ENCODE measurements at regions not wholly inside any gene's neighbourhood (a gene's known extent, or its start where the extent isn't known, plus 50 kb on each side); places are given as distances from the start of the nearest gene placed in this dataset.
A peak's percentile ranks its signal among the peaks of the same experiment; 100 is the strongest.
"Not testable (repeated sequence)": the region's sequence is repeated elsewhere in the genome, so short reads cannot be mapped to it uniquely, and the experiment has no call there.

DNA sequence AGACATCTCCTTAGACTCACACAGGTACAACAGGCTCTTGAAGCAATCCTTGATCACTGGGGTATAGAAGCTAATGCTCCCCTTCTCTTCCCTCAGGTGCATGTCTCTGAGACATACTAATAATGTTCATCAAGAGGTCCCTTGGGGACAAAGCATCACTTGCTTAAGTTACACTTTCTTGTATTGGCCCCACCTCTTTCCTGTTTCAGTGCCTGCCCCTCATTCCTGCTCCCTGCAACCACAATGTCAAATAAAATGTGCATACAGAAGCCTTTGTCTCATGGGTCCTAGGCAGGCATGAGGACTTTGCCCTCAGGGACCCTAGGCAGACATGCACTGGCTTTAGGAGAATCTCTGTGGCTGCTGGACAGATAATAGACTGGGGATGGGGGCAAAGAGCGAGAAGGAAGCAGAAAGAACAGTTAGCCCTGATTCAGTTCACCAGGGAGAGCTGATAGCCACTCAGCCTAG lies 175.0 kb upstream of the NPY start:
- intact Hi-C loops (cut with DNase I; ENCODE audit: low total_unique reads) = no loop called here
- H3K36me3 ChIP-seq = no peaks in the 10 kb centered on the region
- H3K4me3 ChIP-seq = no peak overlapping the region
- no peaks in the 10 kb centered on the region for H3K27me3 ChIP-seq
- TF ChIP-seq EP300 (IDR thresholded peaks at IDR 0.05) (no peak), CTCF (IDR thresholded peaks at IDR 0.05) (no peak), POLR2AphosphoS5 (IDR thresholded peaks at IDR 0.05) (no peak), POLR2A (IDR thresholded peaks at IDR 0.05) (no peak)
- H3K27ac ChIP-seq = no peak overlapping the region
- no peaks in the 10 kb centered on the region for H3K4me1 ChIP-seq
- no peak for DNase-seq
- H3K9me3 ChIP-seq = no peaks in the 10 kb centered on the region
- 61 to 85% (median 81%) methylated on average over 1 of the region's 1 CpG for WGBS, 5 donors

DNA sequence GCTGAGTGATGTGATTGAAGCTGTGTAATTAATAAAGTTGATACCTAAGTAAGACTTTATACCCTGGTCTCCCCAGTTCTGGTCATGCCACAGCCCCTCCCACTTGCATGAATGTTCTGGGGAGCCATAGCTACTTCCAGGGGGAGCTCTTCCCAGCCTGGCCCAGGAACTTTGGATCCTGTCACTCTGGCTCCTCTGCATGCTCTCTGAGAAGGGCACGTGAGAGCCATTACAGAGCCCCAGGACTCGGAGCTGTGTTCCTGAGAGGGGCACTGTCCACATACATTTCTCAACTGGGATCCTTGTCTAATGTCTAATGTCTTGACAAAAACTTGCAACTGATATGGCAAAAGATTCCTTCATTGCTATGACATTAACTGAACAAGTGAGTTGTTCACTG lies 173.9 kb upstream of the NPY start:
- H3K4me1 ChIP-seq = no peaks in the 10 kb centered on the region
- intact Hi-C loops (cut with DNase I; ENCODE audit: low total_unique reads) = no loop called here
- H3K9me3 ChIP-seq = no peaks in the 10 kb centered on the region
- no peak for TF ChIP-seq CTCF (IDR thresholded peaks at IDR 0.05)
- no peak for TF ChIP-seq POLR2A (IDR thresholded peaks at IDR 0.05)
- TF ChIP-seq POLR2AphosphoS5 (IDR thresholded peaks at IDR 0.05) = no peak
- no peak for TF ChIP-seq EP300 (IDR thresholded peaks at IDR 0.05)
- no peak overlapping the region for H3K4me3 ChIP-seq
- whole genome bisulfite sequencing, 5 donors = 60 to 83% (median 71%) methylated on average over 1 to 2 of the region's 2 CpGs
- no peaks in the 10 kb centered on the region for H3K36me3 ChIP-seq
- no peaks in the 10 kb centered on the region for H3K27me3 ChIP-seq
- no peak for DNase-seq
- no peak overlapping the region for H3K27ac ChIP-seq

- Histone ChIP-seq H3K4me3 (no peak overlapping the region), H3K9me3 (no peaks in the 10 kb centered on the region), H3K27ac (no peak overlapping the region), H3K4me1 (no peaks in the 10 kb centered on the region), H3K36me3 (no peaks in the 10 kb centered on the region), H3K27me3 (no peaks in the 10 kb centered on the region)
- intact Hi-C loops (cut with DNase I; ENCODE audit: low total_unique reads) = no loop called here
- 94 to 100% (median 95%) methylated on average over 7 of the region's 7 CpGs for WGBS, 5 donors
- no peak for TF ChIP-seq EP300 (IDR thresholded peaks at IDR 0.05)
- TF ChIP-seq POLR2A (IDR thresholded peaks at IDR 0.05) = no peak
- no peak for TF ChIP-seq POLR2AphosphoS5 (IDR thresholded peaks at IDR 0.05)
- no peak for TF ChIP-seq CTCF (IDR thresholded peaks at IDR 0.05)
- DNase-seq = no peak
These were observed 170.5 kb upstream of the NPY start for GRCh38 chr7:24113506-24113905.

- Histone ChIP-seq H3K27me3 (no peaks in the 10 kb centered on the region), H3K4me3 (no peak overlapping the region), H3K27ac (no peak overlapping the region), H3K36me3 (no peaks in the 10 kb centered on the region), H3K9me3 (no peaks in the 10 kb centered on the region), H3K4me1 (no peaks in the 10 kb centered on the region)
- no peak for DNase-seq
- no peak for TF ChIP-seq POLR2AphosphoS5 (IDR thresholded peaks at IDR 0.05)
- TF ChIP-seq POLR2A (IDR thresholded peaks at IDR 0.05) = no peak
- no peak for TF ChIP-seq EP300 (IDR thresholded peaks at IDR 0.05)
- TF ChIP-seq CTCF (IDR thresholded peaks at IDR 0.05) = no peak
- intact Hi-C loops (cut with DNase I; ENCODE audit: low total_unique reads) = no loop called here
- WGBS, 5 donors = 79 to 90% (median 82%) methylated on average over 3 of the region's 3 CpGs
These were observed 168.3 kb upstream of the NPY start for GRCh38 chr7:24115661-24116060.

DNA sequence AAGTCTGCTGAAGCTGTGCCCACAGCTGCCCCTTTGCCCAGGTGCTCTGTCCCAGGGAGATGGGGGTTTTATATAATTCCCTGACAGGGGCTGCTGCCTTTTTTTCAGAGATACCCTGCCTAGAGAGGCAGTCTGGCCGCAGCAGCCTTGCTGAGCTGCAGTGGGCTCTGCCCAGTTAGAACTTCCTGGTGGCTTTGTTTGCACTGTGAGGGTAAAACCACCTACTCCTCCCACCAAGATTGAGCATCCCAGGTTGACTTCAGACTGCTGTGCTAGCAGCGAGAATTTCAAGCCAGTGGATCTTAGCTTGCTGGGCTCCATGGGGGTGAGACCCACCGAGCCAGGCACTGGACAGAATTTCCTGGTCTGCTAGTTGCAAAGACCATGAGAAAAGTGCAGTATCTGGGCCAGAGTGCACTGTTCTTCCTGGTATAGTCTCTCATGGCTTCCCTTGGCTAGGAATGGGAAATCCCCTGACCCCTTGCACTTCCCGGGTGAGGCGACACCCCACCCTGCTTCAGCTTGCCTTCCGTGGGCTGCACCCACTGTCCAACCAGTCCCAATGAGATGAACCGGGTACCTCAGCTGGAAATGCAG lies 166.0 kb upstream of the NPY start:
- H3K36me3 ChIP-seq; H3K4me3 ChIP-seq; H3K4me1 ChIP-seq; intact Hi-C loops (cut with DNase I; ENCODE audit: low total_unique reads); H3K27me3 ChIP-seq; H3K9me3 ChIP-seq: not testable (repeated sequence)
- WGBS, 5 donors = 41 to 71% (median 50%) methylated on average over 7 of the region's 7 CpGs
- DNase-seq = peak in 1 of 2 donors; percentile 17
- peak overlapping the region in 1 of 5 donors; percentile 48 for H3K27ac ChIP-seq
